Natural killer cell (primary cell): ENCODE measurements at regions not wholly inside any gene's neighbourhood (a gene's known extent, or its start where the extent isn't known, plus 50 kb on each side); places are given as distances from the start of the nearest gene placed in this dataset.

Source experiments
- ATAC-seq, 3 donors: fragments of 150-1000 bp in 2 of 3; fragments of 200-7000 bp in 1 of 3; cut with Tn5 transposase; 1 replicate in 1 of 3; 2 replicates in 2 of 3; pipeline ENCODE4 v1.10.0; 2021; ENCODE audit warnings: mild to moderate bottlenecking in 2 of 3, moderate library complexity in 2 of 3
- DNase-seq, 2 donors: peaks; one replicate each; pipeline versions ENCODE4 v3.0.0 to v3.0.0-alpha.2; 2013 to 2021; ENCODE audit warnings: mixed read lengths in 1 of 2
- H3K27ac ChIP-seq: one replicate; pipeline ENCODE4 v1.5.1; 2013; ENCODE audit warnings: mild to moderate bottlenecking, low read length
- H3K27me3 ChIP-seq: one replicate; pipeline ENCODE4 v1.6.1; 2013; ENCODE audit warnings: low read length; ENCODE audit not compliant: control insufficient read depth, insufficient read depth
- H3K36me3 ChIP-seq: one replicate; pipeline ENCODE4 v1.6.1; 2013; ENCODE audit warnings: low read length; ENCODE audit not compliant: control insufficient read depth, insufficient read depth
- H3K4me1 ChIP-seq: one replicate; pipeline ENCODE4 v1.6.1; 2013; ENCODE audit warnings: low read length; ENCODE audit not compliant: control insufficient read depth, insufficient read depth
- H3K4me3 ChIP-seq: one replicate; pipeline ENCODE4 v1.5.1; 2013; ENCODE audit warnings: low read length
- H3K9me3 ChIP-seq: one replicate; pipeline ENCODE4 v1.6.1; 2013; ENCODE audit warnings: low read length; ENCODE audit not compliant: control insufficient read depth, insufficient read depth
- H3K27ac Mint-ChIP-seq, 2 donors: one replicate each; pipeline ENCODE4 v1.8.0; 2022; ENCODE audit warnings: mild to moderate bottlenecking in 2 of 2, mixed read lengths in 2 of 2, moderate library complexity in 1 of 2
- H3K27me3 Mint-ChIP-seq, 2 donors: one replicate each; pipeline ENCODE4 v1.8.0; 2022; ENCODE audit warnings: low read depth in 2 of 2, mixed read lengths in 2 of 2
- H3K36me3 Mint-ChIP-seq: one replicate; pipeline ENCODE4 v1.8.0; 2022; ENCODE audit warnings: mixed read lengths
- H3K4me1 Mint-ChIP-seq, 2 donors: one replicate each; pipeline ENCODE4 v1.8.0; 2022; ENCODE audit warnings: mixed read lengths in 2 of 2
- H3K4me3 Mint-ChIP-seq: one replicate; pipeline ENCODE4 v1.8.0; 2022; ENCODE audit warnings: mild to moderate bottlenecking, moderate library complexity, mixed read lengths
- H3K9me3 Mint-ChIP-seq, 2 donors: one replicate each; pipeline ENCODE4 v1.8.0; 2022; ENCODE audit warnings: mixed read lengths in 2 of 2
- CTCF ChIP-seq: fragments of 200-600 bp; IDR thresholded peaks from one replicate; pipeline ENCODE4 v1.8.0; 2022; ENCODE audit warnings: antibody characterized with exemption
- WGBS: methylation state at CpG from one replicate; pipeline ENCODE4 v1.1.7; 2013; ENCODE audit warnings: missing lambda C conversion rate; ENCODE audit not compliant: insufficient coverage; 5-methylcytosine and 5-hydroxymethylcytosine counted together
- intact Hi-C: fragments of 100-400 bp; cut with micrococcal nuclease; formaldehyde crosslinking; loops from one replicate; pipeline ENCODE4 v1.14.2; 2022

DNA sequence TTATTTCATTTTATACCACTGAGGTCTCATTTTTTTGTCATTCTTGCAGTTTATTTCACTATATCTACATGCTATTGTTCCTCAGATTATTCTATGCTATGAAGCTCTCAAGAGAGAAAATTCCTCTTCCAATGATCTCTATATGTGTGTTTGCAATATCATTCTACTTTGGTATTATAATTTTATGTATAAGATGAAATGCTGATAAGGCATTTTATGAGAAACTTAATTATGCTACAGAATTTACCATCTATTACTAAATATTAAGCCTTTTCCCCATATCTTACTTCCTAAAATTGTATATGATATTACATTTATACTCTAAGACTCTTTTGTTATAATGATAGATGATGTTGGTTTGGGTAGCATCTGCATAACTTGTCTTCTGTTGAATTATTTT lies 765.5 kb downstream of the KCNJ2 start:
- no peak for TF ChIP-seq CTCF
- ATAC-seq (no peak), DNase-seq (no peak)
- Histone ChIP-seq H3K9me3 (no peaks in the 10 kb centered on the region), H3K27ac (no peak overlapping the region), H3K4me3 (no peak overlapping the region), H3K27me3 (no peaks in the 10 kb centered on the region), H3K4me1 (no peaks in the 10 kb centered on the region), H3K36me3 (no peaks in the 10 kb centered on the region)
- H3K27me3 Mint-ChIP-seq, result no peaks in the 10 kb centered on the region
- peaks cover 9 to 11% of the 10 kb centered on the region in 2 donors for H3K9me3 Mint-ChIP-seq
- no peak overlapping the region for H3K27ac Mint-ChIP-seq
- H3K4me1 Mint-ChIP-seq, result no peaks in the 10 kb centered on the region
- intact Hi-C loops, result no loop called here
- H3K36me3 Mint-ChIP-seq, result no peaks in the 10 kb centered on the region
- H3K4me3 Mint-ChIP-seq, result no peak overlapping the region

DNA sequence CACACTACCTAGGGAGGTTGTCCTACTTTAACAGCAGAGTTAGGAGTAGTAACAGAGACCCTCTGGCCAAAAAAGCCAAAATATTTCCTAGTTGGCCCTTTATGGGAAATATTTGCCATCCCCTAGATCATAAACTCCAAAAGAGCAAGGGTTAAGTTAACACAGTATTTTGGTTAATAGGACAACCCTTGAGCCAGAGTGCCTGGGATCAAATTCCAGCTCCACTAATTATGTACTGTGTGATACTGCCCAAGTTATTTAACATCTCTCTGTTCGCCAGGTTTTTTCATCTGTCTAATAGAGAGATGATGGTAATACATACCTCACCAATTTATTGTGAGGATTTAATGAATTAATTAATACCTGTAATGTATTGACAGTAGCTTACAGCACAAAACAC lies 767.4 kb downstream of the KCNJ2 start:
- H3K27me3 Mint-ChIP-seq, result no peaks in the 10 kb centered on the region
- no peak for ATAC-seq

DNA sequence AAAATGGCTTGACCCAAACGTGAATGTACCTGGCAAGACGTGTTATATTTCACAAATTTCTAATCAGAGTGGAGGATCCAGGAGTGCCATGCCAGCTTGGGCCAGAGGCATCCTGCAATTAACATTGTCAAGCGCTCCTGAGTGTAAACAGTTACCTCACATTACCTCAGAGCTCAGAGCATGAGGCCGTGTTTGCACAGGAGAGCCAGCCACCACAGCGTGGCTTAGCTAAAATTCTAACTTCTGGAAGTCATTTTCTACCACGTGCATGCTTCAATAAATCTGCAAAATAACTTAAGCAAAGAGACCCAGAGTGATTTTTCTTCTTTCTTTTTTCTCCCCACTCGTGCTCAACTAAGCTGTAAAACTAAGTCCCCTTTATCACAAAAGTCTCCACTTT lies 769.0 kb downstream of the KCNJ2 start:
- Mint-ChIP-seq H3K9me3 (peaks cover 11 to 15% of the 10 kb centered on the region in 2 donors), H3K27ac (no peak overlapping the region), H3K4me3 (no peak overlapping the region), H3K27me3 (no peaks in the 10 kb centered on the region), H3K36me3 (no peaks in the 10 kb centered on the region), H3K4me1 (no peaks in the 10 kb centered on the region)
- ATAC-seq (no peak), DNase-seq (no peak)
- Histone ChIP-seq H3K4me3 (no peak overlapping the region), H3K9me3 (no peaks in the 10 kb centered on the region), H3K36me3 (no peaks in the 10 kb centered on the region), H3K27ac (no peak overlapping the region), H3K4me1 (no peaks in the 10 kb centered on the region), H3K27me3 (no peaks in the 10 kb centered on the region)
- WGBS, result 82% methylated on average over 7 of the region's 7 CpGs
- intact Hi-C loops, result no loop called here
- no peak for TF ChIP-seq CTCF

More for the DNA sequence above, 767.4 kb downstream of the KCNJ2 start:
- Mint-ChIP-seq H3K9me3 (peaks cover 11 to 13% of the 10 kb centered on the region in 2 donors), H3K4me3 (no peak overlapping the region), H3K4me1 (no peaks in the 10 kb centered on the region), H3K27ac (no peak overlapping the region), H3K36me3 (no peaks in the 10 kb centered on the region)
- intact Hi-C loops, result no loop called here
- no peak for DNase-seq
- H3K27me3 ChIP-seq, result no peaks in the 10 kb centered on the region
- H3K4me1 ChIP-seq, result no peaks in the 10 kb centered on the region
- no CpG with 5 or more reads among the region's 1 CpG for WGBS
- TF ChIP-seq CTCF, result no peak
- no peak overlapping the region for H3K4me3 ChIP-seq
- no peaks in the 10 kb centered on the region for H3K9me3 ChIP-seq
- H3K27ac ChIP-seq, result no peak overlapping the region
- no peaks in the 10 kb centered on the region for H3K36me3 ChIP-seq

DNA sequence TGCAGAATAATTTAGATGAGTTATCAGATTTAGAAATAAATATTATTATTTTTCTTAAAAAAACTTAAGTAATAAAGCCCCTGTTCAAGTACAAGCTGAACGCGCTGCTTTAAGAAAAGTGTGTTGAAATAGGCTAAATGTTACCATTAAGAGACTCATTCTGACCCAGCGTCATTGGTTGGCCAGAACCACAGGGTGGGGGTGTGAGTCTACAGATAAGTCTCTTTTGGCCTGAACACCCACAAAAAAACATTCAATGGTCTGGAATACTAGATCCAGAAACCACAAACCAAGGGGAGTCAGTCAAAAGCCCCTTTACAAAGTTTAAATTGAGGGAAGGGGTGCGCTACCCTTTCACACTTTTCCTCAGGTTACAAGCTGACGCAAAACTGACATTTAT lies 776.1 kb downstream of the KCNJ2 start:
- ATAC-seq, result no peak
- Histone ChIP-seq H3K36me3 (no peaks in the 10 kb centered on the region), H3K4me3 (no peak overlapping the region), H3K9me3 (peaks cover 6% of the 10 kb centered on the region), H3K4me1 (no peaks in the 10 kb centered on the region), H3K27ac (no peak overlapping the region), H3K27me3 (no peaks in the 10 kb centered on the region)
- Mint-ChIP-seq H3K9me3 (peaks cover 13 to 30% of the 10 kb centered on the region in 2 donors), H3K27me3 (no peaks in the 10 kb centered on the region), H3K4me1 (no peaks in the 10 kb centered on the region), H3K4me3 (no peak overlapping the region), H3K36me3 (no peaks in the 10 kb centered on the region), H3K27ac (no peak overlapping the region)
- no peak for TF ChIP-seq CTCF
- intact Hi-C loops, result no loop called here
- WGBS, result 96% methylated on average over 5 of the region's 5 CpGs
- DNase-seq, result no peak
